COLO668 (cell line): ENCODE measurements at regions not wholly inside any gene's neighbourhood (a gene's known extent, or its start where the extent isn't known, plus 50 kb on each side); places are given as distances from the start of the nearest gene placed in this dataset.

Experiments used
- DNase-seq: peaks from one replicate; lab custom pipeline; 2025; ENCODE audit not compliant: unreplicated experiment; lab: John Stamatoyannopoulos, UW

GRCh38 chr14:62006116-62006731 lies 244.0 kb downstream of the SNAPC1 start:
- no peak for DNase-seq

- DNase-seq: no peak
Observed at GRCh38 chr14:62015243-62015642, 253.0 kb downstream of the SNAPC1 start.

GRCh38 chr14:62015945-62016344 lies 253.7 kb downstream of the SNAPC1 start:
- no peak for DNase-seq

GRCh38 chr14:62017651-62018230 lies 255.5 kb downstream of the SNAPC1 start:
- DNase-seq: no peak

- no peak for DNase-seq
Observed at GRCh38 chr14:62018606-62019005, 256.4 kb downstream of the SNAPC1 start.

- DNase-seq: no peak
Observed at GRCh38 chr14:62027958-62028357, 265.7 kb downstream of the SNAPC1 start.

GRCh38 chr14:62029569-62029924 lies 267.3 kb downstream of the SNAPC1 start:
- no peak for DNase-seq

- DNase-seq: no peak
Observed at GRCh38 chr14:62030387-62030786, 268.2 kb downstream of the SNAPC1 start.

GRCh38 chr14:62031504-62031903 lies 269.3 kb downstream of the SNAPC1 start:
- DNase-seq: no peak

- no peak for DNase-seq
Observed at GRCh38 chr14:62053188-62053587, 291.0 kb downstream of the SNAPC1 start.

- DNase-seq: no peak
Observed at GRCh38 chr14:62056789-62057188, 294.6 kb downstream of the SNAPC1 start.

- no peak for DNase-seq
Observed at GRCh38 chr14:62062645-62063044, 300.4 kb downstream of the SNAPC1 start.

- no peak for DNase-seq
Observed at GRCh38 chr14:62064751-62065323, 302.6 kb downstream of the SNAPC1 start.

GRCh38 chr14:62066304-62066703 lies 304.1 kb downstream of the SNAPC1 start:
- DNase-seq: no peak

- DNase-seq: no peak
Observed at GRCh38 chr14:62071039-62071438, 308.8 kb downstream of the SNAPC1 start.

- no peak for DNase-seq
Observed at GRCh38 chr14:62076368-62076767, 314.1 kb downstream of the SNAPC1 start.

- DNase-seq: no peak
Observed at GRCh38 chr14:62076825-62077605, 314.8 kb downstream of the SNAPC1 start.

- no peak for DNase-seq
Observed at GRCh38 chr14:62077676-62078261, 315.5 kb downstream of the SNAPC1 start.

- DNase-seq: no peak
Observed at GRCh38 chr14:62079038-62079437, 316.8 kb downstream of the SNAPC1 start.

GRCh38 chr14:62081012-62081612 lies 318.9 kb downstream of the SNAPC1 start:
- no peak for DNase-seq

- no peak for DNase-seq
Observed at GRCh38 chr14:62081951-62082350, 319.7 kb downstream of the SNAPC1 start.
